DOHH2 (cell line): ENCODE measurements at regions not wholly inside any gene's neighbourhood (a gene's known extent, or its start where the extent isn't known, plus 50 kb on each side); places are given as distances from the start of the nearest gene placed in this dataset.

Source experiments
- EZH2phosphoT487 ChIP-seq: fragments of 200-600 bp; sonication (generic); IDR thresholded peaks from 2 replicates; pipeline ENCODE4 v1.6.1; 2017; ENCODE audit warnings: borderline replicate concordance, mild to moderate bottlenecking, antibody characterized with exemption, low read length, moderate library complexity, mixed read lengths
- TF ChIP-seq, protein P1 (sequence below): fragments of 200-600 bp; sonication (generic); IDR thresholded peaks from one replicate; pipeline ENCODE4 v1.5.1; 2014; ENCODE audit warnings: antibody characterized with exemption, mild to moderate bottlenecking, low read depth, low read length; ENCODE audit not compliant: poor library complexity, severe bottlenecking

DNA sequence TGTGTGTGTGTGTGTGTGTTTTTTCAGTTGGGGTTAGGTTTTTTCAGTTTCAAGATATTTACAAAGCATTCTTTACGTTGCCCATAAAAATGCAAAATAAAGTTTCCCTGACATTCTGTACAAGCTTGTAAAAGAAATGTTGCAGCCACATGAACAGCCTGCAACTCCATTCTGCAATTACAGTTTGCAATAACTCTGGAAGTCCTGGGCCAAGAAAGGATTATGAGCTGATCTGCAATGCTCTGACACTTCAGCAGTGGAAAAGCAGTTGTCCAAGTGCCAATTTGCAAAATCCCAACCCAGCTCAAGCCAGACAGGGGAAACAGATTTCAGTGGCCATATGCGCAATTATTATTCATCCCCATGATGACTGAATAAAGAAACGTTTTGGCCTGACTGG, 322.1 kb downstream of the MEX3B start:
- TF ChIP-seq, protein P1, sequence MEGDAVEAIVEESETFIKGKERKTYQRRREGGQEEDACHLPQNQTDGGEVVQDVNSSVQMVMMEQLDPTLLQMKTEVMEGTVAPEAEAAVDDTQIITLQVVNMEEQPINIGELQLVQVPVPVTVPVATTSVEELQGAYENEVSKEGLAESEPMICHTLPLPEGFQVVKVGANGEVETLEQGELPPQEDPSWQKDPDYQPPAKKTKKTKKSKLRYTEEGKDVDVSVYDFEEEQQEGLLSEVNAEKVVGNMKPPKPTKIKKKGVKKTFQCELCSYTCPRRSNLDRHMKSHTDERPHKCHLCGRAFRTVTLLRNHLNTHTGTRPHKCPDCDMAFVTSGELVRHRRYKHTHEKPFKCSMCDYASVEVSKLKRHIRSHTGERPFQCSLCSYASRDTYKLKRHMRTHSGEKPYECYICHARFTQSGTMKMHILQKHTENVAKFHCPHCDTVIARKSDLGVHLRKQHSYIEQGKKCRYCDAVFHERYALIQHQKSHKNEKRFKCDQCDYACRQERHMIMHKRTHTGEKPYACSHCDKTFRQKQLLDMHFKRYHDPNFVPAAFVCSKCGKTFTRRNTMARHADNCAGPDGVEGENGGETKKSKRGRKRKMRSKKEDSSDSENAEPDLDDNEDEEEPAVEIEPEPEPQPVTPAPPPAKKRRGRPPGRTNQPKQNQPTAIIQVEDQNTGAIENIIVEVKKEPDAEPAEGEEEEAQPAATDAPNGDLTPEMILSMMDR, result no peak
- no peak for TF ChIP-seq EZH2phosphoT487
